Kidney (tissue), 13 donors: ENCODE measurements at regions not wholly inside any gene's neighbourhood (a gene's known extent, or its start where the extent isn't known, plus 50 kb on each side); places are given as distances from the start of the nearest gene placed in this dataset.

Experiments
- DNase-seq, 5 donors: peaks; one replicate each; pipeline ENCODE4 v3.0.0-alpha.2; 2013 to 2020
- FAIRE-seq: peaks from 2 replicates; lab custom pipeline; 2012; peaks lifted over from hg19 to GRCh38; lab: Jason Lieb, UNC
- H3K27ac ChIP-seq, 2 donors: one replicate each; pipeline ENCODE4 v1.7.0; 2013; ENCODE audit warnings: low read depth in 2 of 2, low read length in 2 of 2, inconsistent platforms in 1 of 2
- H3K27me3 ChIP-seq: one replicate; pipeline ENCODE4 v1.7.1; 2013; ENCODE audit warnings: low read length, inconsistent platforms; ENCODE audit not compliant: control insufficient read depth, insufficient read depth
- H3K36me3 ChIP-seq, 3 donors: one replicate each; pipeline versions ENCODE4 v1.7.0 to v1.7.1; 2013; ENCODE audit warnings: low read length in 3 of 3, control low read depth in 1 of 3, inconsistent platforms in 1 of 3; ENCODE audit not compliant: insufficient read depth in 3 of 3, control insufficient read depth in 2 of 3
- H3K4me1 ChIP-seq, 3 donors: one replicate each; pipeline versions ENCODE4 v1.7.0 to v1.7.1; 2013; ENCODE audit warnings: low read length in 3 of 3, inconsistent platforms in 1 of 3, low read depth in 1 of 3; ENCODE audit not compliant: control insufficient read depth in 2 of 3, insufficient read depth in 2 of 3
- H3K4me3 ChIP-seq, 3 donors: one replicate each; pipeline versions ENCODE4 v1.7.0 to v1.8.1; 2013; ENCODE audit warnings: low read length in 3 of 3, control low read depth in 1 of 3, inconsistent platforms in 1 of 3
- H3K9ac ChIP-seq, 3 donors: one replicate each; pipeline versions ENCODE4 v1.7.0 to v1.7.1; 2013; ENCODE audit warnings: low read length in 3 of 3, control low read depth in 1 of 3, inconsistent platforms in 1 of 3
- H3K9me3 ChIP-seq, 3 donors: one replicate each; pipeline versions ENCODE4 v1.7.0 to v1.7.1; 2013; ENCODE audit warnings: low read length in 3 of 3, control low read depth in 1 of 3, inconsistent platforms in 1 of 3; ENCODE audit not compliant: control insufficient read depth in 2 of 3, insufficient read depth in 1 of 3
- intact Hi-C: fragments of 100-400 bp; cut with DNase I; formaldehyde crosslinking; loops from one replicate; pipeline ENCODE4 v1.11.1; 2022
- TF ChIP-seq, protein P1 (sequence below): IDR thresholded peaks from 3 replicates; pipeline ENCODE4 v1.5.1; 2012; ENCODE audit warnings: mild to moderate bottlenecking, moderate library complexity, borderline replicate concordance; ENCODE audit not compliant: insufficient read depth; ENCODE audit errors: extremely low read depth
- donor health status: control.
- donor health status: control.
- donor health status: control.
- donor health status: control.
- donor health status: control.
- donor health status: DM: yes; HTN: yes; CAD: no.
- donor health status: Normal renal cell carcinoma (clear cell type).

DNA sequence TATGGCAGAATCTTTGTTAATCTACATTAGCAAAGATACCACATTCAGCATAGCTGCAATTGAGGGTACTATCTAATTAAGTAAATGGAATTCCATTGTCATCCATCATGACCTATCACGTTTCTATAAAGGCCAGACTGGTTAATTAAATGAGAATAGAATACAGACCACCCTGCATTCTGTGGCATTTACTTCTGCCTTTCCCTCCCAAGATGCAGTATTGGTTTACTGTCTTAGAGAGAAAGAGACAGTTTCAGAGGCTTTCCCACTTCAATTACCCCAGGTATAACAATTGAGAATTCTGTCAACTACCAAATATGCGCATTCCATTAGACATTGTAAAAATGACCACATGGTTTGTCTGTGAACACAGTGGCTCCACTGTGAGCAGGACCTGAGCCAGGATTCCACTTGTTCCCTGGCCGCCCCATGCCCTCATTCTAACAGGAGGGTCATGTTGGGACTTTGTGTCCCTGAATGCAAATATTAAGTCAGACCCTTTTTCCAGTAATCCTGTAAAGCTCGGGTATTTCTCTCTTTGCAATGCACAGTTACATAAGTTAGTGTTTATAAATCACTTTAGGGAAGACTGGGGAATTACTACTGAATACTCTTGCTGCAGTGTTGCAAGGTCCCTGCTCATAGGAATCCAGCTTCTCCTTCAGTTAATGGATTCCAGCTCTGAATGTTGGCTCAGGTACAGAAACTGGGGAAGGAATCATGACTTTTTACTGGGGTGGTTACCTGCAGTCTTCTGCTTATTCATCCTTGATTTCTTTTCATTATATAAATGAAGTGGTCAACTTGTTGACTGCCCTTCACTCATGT is 261.0 kb downstream of the PDGFC start:
- H3K4me3 ChIP-seq: no peak overlapping the region
- no peaks in the 10 kb centered on the region for H3K9me3 ChIP-seq
- no peak overlapping the region for H3K27ac ChIP-seq
- DNase-seq (no peak), FAIRE-seq (no peak)
- no peak overlapping the region for H3K9ac ChIP-seq
- TF ChIP-seq, protein P1, sequence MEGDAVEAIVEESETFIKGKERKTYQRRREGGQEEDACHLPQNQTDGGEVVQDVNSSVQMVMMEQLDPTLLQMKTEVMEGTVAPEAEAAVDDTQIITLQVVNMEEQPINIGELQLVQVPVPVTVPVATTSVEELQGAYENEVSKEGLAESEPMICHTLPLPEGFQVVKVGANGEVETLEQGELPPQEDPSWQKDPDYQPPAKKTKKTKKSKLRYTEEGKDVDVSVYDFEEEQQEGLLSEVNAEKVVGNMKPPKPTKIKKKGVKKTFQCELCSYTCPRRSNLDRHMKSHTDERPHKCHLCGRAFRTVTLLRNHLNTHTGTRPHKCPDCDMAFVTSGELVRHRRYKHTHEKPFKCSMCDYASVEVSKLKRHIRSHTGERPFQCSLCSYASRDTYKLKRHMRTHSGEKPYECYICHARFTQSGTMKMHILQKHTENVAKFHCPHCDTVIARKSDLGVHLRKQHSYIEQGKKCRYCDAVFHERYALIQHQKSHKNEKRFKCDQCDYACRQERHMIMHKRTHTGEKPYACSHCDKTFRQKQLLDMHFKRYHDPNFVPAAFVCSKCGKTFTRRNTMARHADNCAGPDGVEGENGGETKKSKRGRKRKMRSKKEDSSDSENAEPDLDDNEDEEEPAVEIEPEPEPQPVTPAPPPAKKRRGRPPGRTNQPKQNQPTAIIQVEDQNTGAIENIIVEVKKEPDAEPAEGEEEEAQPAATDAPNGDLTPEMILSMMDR: no peak
- intact Hi-C loops: no loop called here
- no peaks in the 10 kb centered on the region for H3K27me3 ChIP-seq
- H3K36me3 ChIP-seq: no peaks in the 10 kb centered on the region
- H3K4me1 ChIP-seq: no peaks in the 10 kb centered on the region

DNA sequence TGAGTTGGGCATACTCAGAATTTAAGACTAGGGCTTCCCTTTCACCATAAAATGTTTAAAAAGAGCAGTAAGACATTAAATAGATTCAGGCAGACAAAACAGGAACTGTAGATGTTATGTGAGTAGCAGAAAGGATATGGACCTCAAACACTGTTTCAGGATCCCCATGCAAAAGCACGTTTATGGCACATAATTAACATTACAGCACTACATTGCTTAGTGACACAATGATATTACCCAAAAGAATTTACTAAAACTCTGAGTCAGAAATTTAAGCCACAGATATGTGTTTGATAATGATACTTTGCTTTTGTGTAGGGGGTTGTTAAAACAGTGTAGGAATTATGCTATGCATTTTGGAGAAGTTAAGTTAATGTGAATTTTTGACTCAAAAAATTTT is 266.3 kb downstream of the PDGFC start:
- FAIRE-seq: no peak
- H3K36me3 ChIP-seq: no peaks in the 10 kb centered on the region

DNA sequence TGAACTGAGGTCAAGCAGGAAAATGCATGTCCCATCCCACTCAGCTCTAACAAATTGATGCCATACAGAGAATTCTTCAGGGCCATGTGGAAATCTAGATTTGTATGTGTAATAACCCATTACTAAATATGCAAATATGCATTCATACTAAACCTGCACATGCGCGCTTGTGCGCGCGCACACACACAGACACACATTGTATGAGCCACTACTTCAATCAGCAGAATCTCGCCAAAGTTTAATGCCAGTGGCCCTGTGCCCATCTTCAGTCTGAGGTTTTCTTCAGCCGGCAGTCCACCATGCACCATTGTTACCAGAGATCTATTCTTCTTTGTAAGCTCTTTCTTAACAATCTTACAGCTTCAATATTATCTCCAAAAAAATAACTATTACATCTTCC is 276.4 kb downstream of the PDGFC start:
- Histone ChIP-seq H3K4me1 (no peaks in the 10 kb centered on the region), H3K36me3 (no peaks in the 10 kb centered on the region), H3K27me3 (no peaks in the 10 kb centered on the region), H3K27ac (no peak overlapping the region), H3K9me3 (no peaks in the 10 kb centered on the region), H3K9ac (no peak overlapping the region), H3K4me3 (no peak overlapping the region)
- FAIRE-seq (no peak), DNase-seq (no peak)
- intact Hi-C loops: no loop called here
- TF ChIP-seq, protein P1: no peak

More for the DNA sequence above, 266.3 kb downstream of the PDGFC start:
- Histone ChIP-seq H3K27me3 (no peaks in the 10 kb centered on the region), H3K4me3 (no peak overlapping the region), H3K9me3 (no peaks in the 10 kb centered on the region), H3K4me1 (no peaks in the 10 kb centered on the region), H3K27ac (no peak overlapping the region), H3K9ac (no peak overlapping the region)
- intact Hi-C loops: no loop called here
- no peak for DNase-seq
- TF ChIP-seq, protein P1: no peak
